ENCODE measurements at regions not wholly inside any gene's neighbourhood (a gene's known extent, or its start where the extent isn't known, plus 50 kb on each side); places are given as distances from the start of the nearest gene placed in this dataset.
A peak's percentile ranks its signal among the peaks of the same experiment; 100 is the strongest.

DNA sequence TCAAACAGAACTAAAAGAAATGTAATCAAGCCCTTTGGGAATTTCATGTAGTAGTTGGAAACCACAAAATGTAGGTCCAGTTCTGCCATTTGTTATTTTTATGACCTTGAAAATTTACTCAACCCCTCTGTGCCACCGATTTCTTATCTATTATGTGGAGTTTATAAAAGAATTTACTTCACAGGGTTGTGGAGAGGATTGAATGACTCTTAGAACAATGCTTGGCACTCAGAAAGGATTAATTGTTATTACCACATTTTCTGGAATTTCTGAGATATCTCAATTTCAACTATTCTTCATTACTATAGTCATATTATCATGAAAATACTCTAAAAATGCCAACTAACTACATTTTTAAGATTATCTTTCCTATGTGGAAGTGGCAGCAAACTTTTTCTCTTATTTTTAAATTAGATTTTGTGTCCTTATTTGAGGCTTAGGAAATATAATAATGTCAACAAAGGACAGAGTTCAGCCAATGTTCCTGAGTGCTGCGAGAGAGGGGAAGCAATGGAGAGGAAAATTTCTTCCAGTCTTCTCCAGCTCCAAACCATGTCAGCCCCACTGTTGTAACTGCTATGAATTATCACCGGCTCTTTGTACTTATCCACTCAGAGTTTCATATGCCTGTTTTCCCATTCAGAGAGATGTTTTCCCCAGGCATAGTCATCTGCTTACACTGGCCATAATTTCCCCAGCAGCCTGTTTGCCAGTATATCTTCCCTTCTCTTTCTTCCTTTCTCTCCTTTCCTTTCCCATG, 525.6 kb downstream of the SPATA31D1 start:
- no peak for DNase-seq

DNA sequence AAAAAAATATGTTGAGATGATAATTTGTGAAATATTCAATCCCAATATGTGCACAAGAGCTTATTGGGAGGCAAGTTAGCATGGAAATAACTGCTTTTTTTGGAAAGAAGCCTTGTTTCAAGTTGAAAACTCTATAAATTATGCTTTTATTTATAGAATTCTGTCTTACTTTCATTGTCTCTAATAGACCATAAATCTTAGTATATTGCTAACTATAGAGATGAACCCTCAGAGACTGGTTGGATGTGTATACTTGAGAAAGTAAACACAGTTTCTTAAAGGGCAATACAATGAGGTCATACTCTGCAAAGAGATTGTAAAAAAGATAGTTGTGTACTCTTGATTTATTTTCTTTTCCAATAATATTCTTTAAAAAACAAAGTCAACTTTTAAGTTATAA, 530.3 kb downstream of the SPATA31D1 start:
- DNase-seq = no peak

- no peak for DNase-seq
Measured at GRCh38 chr9:82519332-82519731, 530.8 kb downstream of the SPATA31D1 start.

GRCh38 chr9:82524407-82524806, 535.8 kb downstream of the SPATA31D1 start:
- no peak for DNase-seq

DNA sequence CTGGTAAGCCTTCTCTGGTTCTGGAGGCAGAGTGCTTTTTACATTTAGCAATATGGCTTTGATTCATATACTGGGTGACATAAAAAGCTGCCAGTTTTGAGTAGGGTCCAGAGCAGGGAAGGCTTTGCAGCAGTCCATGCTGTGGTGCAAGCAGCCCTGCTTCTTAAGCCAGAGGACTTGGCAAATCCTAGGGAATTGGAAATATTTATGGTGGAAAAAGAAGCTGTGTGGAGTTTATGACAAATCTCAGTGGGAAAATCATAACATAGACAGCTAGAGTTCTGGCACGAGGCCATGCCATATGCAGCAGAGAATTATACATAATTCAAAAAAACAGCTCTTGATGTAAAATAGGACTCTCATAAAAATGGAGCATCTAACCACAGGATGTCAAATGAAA, 536.4 kb downstream of the RASEF start:
- DNase-seq = no peak

DNA sequence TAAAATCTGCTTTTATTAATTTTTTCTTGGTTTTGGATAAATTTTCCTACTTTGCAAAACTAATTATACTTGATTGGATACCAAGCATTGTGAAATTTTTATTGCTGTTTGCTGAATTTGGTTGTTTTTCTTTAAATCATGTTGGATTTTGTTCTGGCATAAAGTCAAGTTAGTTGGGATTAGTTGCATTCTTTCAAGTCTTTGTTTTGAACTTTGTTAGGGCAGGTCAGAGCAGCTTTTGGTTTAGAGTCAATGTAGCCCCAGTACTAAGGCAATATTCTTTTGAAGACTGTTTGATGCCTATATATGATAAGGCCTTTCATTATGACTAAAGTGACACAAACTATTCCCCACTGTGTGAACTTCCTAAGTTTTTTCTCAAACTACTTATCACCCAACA, 531.1 kb downstream of the RASEF start:
- DNase-seq = no peak

DNA sequence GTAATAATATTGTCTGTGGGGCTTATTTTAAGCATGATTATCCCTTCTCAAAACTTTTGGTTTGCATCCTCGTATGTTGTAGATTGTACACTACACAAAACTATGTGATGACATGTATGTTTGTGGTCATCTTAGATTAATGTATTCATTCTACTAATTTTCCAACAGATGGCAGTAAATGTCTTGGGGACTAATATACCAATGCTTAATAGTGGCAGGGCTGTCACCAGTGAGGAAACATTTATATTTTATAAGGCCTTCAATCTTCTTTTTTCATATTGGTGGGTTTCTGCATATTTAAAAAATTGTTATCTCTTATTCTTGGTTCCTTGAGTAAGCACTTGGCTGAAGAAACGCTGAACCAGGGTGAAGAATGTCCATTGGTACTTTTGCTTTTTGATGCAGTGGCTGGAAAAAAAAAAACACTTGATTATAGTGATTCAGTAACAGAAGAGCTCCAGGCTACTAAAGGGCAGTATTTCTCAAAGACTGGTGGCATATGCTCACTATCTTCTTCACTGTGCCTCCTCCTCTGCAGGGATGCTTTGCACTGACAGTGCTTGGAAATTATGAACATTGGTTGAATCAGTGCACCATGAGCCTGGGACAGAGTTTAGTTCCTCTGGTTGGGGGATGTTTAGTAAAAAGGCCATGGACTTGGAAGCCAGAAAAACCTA, 530.3 kb downstream of the RASEF start:
- DNase-seq = peak; percentile 33

DNA sequence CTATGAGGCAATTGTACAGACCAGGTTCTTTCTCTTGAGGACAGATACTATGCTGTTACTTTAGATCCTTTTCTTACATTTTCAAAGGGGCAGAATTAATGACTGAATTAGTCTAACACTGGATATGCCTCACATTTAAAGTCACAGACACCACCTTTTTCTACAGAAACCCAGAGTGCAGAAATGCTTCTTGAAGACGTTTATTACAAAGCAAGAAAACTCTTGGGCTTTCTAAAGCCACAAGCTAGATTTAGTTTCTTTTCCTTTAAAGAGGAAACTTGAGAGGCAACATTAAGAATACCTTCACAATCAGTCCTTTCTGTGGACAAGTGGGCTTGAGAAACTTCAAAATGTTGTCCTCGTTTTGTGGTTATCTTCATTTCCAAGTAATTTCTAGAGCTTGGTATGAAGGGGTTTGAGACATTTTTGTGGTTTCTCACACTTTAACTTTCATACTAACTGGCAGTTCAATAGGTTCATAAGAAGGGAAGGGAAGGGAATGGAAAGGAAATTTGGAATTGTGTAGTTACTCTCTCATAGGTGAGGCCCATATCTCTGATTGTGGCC, 527.4 kb downstream of the RASEF start:
- no peak for DNase-seq

- DNase-seq = no peak
Measured at GRCh38 chr9:82538634-82539033, 524.3 kb downstream of the RASEF start.

- no peak for DNase-seq
Measured at GRCh38 chr9:82539146-82539545, 523.8 kb downstream of the RASEF start.

- DNase-seq = no peak
Measured at GRCh38 chr9:82539856-82540579, 522.9 kb downstream of the RASEF start.

DNA sequence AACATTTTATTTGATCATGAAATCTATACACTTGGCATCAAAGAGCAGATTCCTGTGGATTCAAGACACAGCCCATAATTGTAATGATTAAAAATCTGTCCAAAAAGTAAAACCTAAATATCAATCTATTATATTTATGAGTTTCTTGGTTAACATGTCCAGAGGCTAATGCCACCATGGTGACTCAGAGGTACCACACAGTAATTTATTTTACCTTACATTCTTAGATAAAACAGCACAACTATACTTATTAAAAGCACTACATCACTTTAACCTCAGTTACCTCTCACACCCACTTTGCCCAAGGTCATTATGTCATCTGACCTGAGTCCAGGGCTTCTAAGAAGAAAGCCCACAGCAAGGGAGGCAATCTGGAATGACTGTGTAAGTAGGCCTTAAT, 519.2 kb downstream of the RASEF start:
- DNase-seq = no peak

DNA sequence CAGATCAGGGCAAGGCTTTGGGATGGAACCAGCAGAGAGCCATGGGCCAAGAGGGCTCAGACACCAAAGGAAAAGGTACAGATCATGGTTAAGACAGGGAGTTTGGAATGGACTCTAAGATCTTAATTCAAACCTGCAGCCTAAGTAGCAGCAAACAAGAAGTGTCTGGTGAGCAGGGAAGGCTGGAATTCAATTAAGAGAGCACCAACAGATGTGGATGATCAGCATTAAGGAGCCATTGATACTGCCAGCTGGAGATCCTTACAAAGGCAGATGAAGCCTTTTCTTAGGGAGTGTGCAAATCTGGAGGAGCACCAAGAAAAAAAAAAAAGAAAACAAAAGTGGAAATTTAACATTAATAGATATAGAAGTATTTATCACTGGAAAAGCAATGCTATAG, 516.8 kb downstream of the RASEF start:
- no peak for DNase-seq

DNA sequence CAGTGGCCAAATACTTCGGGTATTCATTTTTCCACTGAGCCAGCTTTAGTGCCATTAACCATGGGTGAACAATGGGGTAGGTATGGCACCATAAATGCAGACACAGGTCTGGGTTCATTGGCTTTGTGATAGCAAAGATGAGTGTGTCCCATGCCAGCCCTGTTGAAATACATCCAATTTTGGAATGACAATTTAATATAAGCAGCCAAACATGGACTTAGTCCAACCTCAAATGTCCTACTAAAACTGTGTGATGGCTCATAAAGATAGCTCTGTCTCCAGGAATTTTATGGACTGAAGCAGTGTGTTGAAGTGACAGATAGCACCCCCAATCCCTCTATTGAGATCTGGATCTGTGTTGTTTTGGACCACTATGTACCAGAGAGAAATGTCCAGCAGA, 514.9 kb downstream of the RASEF start:
- DNase-seq = no peak

DNA sequence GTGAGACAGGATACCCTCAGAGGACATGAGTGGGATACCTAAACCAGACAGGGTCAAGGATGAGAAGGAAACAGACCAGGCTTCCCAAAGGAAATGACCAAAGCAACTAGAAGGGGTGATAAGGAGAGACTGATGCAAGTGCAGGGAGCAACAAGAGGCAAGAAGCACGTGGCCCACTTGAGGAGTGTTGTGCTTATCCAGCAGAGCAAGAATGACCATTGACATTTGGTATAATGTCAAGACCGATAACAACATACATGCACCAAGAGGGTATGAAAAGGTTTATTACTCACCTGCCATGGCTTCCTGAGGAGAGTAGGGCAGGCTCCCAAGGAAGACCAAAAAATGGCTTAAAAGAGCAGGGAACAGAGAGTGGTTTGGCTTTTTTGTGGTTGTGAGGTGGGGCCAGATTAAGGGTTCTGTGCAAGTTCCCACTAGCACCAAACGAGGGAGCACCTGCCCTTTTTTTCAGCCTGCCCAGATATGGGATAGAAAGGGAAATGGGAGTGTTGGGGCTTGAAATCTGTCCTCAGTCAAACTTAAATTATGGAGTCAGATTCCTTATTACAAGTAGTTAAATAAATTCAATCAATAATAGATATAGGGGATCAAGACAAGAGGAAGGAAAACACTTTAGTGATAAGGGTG, 513.6 kb downstream of the RASEF start:
- no peak for DNase-seq

DNA sequence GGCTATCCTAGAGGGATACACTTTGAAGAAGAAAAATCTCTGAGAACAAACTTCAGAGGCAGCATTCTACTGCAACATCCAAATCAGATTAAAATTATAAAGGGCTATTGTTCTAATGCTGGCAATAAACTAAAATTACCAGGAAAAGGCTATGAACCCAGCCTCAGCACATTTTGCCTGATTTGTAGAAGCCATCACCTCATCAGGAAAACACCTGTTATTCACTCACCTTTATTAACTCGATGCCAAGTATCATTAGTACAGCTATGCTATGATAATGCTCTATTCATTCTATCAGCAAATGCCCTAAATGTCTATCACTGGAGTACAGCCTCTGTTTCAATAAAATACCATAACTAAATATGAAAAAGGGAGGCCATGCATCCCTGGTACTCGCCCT, 510.2 kb downstream of the RASEF start:
- no peak for DNase-seq

DNA sequence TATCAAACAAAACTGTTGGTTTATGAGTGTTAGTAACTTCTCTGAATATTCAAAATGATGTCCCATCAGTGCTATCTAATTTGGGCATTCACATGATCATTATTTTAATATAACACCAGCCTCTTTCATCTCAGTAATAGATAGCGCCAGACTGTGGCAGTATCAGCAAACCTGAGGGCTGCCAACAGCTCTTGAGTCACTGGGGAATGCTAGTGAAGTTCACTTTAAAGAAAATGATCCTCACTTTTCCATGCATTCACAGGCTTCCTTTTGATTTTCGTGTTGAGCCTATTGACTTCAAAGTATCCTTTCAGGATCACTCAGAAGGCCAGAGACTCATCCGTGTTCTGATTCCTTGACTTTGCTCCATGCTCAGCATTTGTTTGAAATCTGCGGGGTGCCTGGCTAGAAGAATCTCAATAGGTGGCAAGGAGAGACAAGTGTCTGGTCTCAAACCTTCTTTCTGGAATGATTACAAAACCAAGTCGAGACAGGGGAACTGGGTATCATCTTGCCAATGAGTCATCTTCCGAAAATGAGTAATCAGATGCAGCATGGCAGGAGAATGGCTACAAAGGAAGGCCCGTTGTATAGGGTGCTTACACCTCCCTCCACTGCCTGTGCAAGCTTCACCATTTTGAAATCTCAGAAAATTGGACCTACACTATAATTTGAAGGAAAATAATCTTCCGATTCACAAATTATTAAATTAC, 509.1 kb downstream of the RASEF start:
- no peak for DNase-seq

DNA sequence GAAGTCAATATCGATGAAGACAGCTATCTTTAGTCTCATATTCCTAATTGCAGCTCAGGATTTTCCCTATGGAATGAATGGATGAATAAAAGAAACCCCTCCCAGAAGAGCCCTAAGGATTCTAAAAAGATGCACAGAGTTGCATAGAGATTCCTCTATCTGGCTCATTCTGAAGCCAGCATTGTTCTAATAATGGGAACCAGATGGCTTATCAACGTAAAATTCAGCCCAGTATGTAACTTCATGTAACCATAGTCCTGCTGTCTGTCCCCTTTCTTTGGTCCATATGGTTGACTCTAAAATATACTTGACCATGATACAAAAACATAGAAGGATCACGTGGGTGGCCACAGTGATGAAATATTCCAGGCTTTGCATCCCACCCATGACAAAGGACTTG, 508.6 kb downstream of the RASEF start:
- no peak for DNase-seq

DNA sequence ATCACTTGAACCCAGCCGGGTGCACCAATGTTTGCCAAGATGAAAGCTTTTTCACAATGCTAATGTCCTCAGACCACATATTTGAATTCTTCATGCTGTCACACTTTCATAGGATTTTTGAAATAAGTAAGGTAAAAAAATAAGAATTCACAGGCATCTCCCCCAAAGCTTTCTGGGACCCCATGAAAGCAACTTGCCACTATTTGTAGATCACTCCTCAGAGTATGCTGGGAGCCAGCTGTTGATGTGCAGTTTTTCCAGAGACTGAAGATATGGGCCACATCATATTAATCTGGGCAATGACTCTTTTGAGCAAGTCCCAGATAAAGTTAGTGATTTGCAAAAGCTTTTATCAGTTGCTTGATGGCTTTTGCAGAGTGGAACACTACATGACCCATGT, 507.9 kb downstream of the RASEF start:
- no peak for DNase-seq

- DNase-seq = no peak
Measured at GRCh38 chr9:82555431-82556051, 507.4 kb downstream of the RASEF start.

DNA sequence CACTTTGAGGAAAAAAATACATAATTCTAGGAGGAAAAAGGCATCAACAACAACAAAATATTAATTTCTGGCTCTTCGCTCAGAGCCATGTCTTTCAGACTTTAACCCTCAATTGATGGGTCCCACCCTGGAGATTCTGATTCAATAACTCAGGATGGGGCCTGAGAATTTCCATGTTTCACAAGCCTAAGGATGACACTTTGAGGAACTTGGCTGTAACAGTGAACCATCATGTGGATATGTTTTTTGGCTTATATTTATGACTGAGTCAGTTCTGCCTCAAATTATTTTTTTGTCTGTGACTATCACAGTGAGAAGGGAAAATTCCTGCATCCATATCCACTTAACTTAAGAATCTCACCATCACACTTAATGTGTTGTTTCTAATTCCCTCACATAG, 504.6 kb downstream of the RASEF start:
- DNase-seq = no peak
